ENCODE measurements at regions not wholly inside any gene's neighbourhood (a gene's known extent, or its start where the extent isn't known, plus 50 kb on each side); places are given as distances from the start of the nearest gene placed in this dataset.

GRCh38 chrY:11293392-11293791 lies 1407.6 kb upstream of the USP9Y start:
- DNase-seq (ENCODE audit: low spot score): no peak

- DNase-seq (ENCODE audit: low spot score): peak; percentile 3
Measured at GRCh38 chrY:11334151-11334550, 1366.9 kb upstream of the USP9Y start.

All from GM03348 (cell line).